Thoracic aorta (tissue), 2 donors: ENCODE measurements at regions not wholly inside any gene's neighbourhood (a gene's known extent, or its start where the extent isn't known, plus 50 kb on each side); places are given as distances from the start of the nearest gene placed in this dataset.

Experiments
- ATAC-seq: fragments of 150-250 bp; one replicate; pipeline ENCODE4 v1.8.0; 2017; ENCODE audit warnings: low read depth; ENCODE audit not compliant: insufficient number of reproducible peaks, low FRiP score
- DNase-seq: peaks from one replicate; pipeline ENCODE4 v3.0.0-alpha.2; 2020; ENCODE audit warnings: low spot score
- H3K27ac ChIP-seq, 2 donors: fragments of 200-600 bp; sonication (generic); 1 replicate in 1 of 2; 2 replicates in 1 of 2; pipeline ENCODE4 v1.5.1; 2016; ENCODE audit warnings: mild to moderate bottlenecking in 2 of 2, moderate library complexity in 2 of 2
- H3K27me3 ChIP-seq: fragments of 200-600 bp; sonication (generic); replicated peaks from 2 replicates; pipeline ENCODE4 v1.6.0; 2016; ENCODE audit warnings: mild to moderate bottlenecking; ENCODE audit not compliant: insufficient read depth
- H3K36me3 ChIP-seq: fragments of 200-600 bp; sonication (generic); one replicate; pipeline ENCODE4 v1.5.1; 2016
- H3K4me1 ChIP-seq, 2 donors: fragments of 200-600 bp; sonication (generic); 1 replicate in 1 of 2; 2 replicates in 1 of 2; pipeline versions ENCODE4 v1.5.1 to v1.6.0; 2016; ENCODE audit warnings: low read depth in 2 of 2, mild to moderate bottlenecking in 1 of 2; ENCODE audit not compliant: control insufficient read depth in 1 of 2
- H3K4me3 ChIP-seq: fragments of 200-600 bp; sonication (generic); 2 replicates; pipeline ENCODE4 v1.5.1; 2016; ENCODE audit warnings: mild to moderate bottlenecking
- H3K9me3 ChIP-seq: fragments of 200-600 bp; sonication (generic); 2 replicates; pipeline ENCODE4 v1.5.1; 2016
- TF ChIP-seq, protein P1 (sequence below): fragments of 200-600 bp; sonication (generic); IDR thresholded peaks from one replicate; pipeline ENCODE4 v1.5.1; 2019; ENCODE audit warnings: antibody characterized with exemption

DNA sequence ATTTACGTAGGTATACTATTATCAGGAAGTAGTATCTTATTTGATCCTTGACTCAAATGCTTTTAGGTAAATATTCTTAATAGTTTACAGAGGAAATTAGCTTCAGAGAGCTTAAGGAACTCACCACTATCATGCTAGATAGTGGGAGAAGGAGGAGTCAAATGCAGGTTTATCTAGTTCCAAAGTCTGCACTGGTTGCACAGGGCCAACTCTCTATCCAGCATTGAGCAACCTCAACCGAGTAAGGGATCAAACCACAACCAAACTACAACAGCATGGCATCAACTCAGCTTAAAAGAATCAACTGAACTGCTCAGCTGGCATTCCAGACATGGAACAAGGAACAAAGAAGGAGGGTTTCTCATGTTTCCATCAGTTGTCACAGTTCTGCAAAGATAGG lies 306.0 kb downstream of the MAF start:
- DNase-seq: no peak
- no peaks in the 10 kb centered on the region for H3K27me3 ChIP-seq
- TF ChIP-seq, protein P1, sequence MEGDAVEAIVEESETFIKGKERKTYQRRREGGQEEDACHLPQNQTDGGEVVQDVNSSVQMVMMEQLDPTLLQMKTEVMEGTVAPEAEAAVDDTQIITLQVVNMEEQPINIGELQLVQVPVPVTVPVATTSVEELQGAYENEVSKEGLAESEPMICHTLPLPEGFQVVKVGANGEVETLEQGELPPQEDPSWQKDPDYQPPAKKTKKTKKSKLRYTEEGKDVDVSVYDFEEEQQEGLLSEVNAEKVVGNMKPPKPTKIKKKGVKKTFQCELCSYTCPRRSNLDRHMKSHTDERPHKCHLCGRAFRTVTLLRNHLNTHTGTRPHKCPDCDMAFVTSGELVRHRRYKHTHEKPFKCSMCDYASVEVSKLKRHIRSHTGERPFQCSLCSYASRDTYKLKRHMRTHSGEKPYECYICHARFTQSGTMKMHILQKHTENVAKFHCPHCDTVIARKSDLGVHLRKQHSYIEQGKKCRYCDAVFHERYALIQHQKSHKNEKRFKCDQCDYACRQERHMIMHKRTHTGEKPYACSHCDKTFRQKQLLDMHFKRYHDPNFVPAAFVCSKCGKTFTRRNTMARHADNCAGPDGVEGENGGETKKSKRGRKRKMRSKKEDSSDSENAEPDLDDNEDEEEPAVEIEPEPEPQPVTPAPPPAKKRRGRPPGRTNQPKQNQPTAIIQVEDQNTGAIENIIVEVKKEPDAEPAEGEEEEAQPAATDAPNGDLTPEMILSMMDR: no peak
- H3K36me3 ChIP-seq: no peaks in the 10 kb centered on the region
- no peak overlapping the region for H3K4me3 ChIP-seq
- no peak overlapping the region for H3K27ac ChIP-seq
- H3K4me1 ChIP-seq: no peaks in the 10 kb centered on the region
- ATAC-seq: no peak
- H3K9me3 ChIP-seq: no peaks in the 10 kb centered on the region

DNA sequence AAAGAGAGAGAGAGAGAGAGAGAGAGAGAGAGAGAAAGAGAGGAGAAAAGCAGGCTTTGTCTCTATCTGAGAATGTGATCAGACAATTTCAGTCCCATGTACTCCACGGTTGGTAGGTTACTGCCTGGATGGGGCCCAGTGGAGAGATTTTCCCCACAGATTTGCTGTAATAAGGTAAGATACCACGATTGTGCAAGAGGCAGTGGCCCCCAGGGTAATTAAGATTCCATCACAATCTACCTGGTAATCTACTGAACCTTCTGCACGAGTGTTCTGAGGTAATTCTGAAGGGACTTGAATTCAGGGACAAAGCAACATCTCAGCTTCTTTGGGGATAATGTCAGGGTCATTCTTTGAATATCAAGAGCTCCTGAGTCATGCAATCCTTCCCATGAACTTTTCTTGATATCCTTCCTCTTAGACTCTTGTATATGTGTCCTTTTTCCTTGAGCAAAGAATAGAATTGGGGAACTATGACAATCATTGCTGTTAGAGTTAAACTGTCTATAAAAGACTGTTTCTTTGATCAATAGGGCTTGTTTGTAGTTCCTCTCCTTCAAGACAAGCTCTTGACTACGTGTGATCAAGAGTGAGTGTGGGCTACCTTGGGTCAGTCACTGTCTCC lies 306.6 kb downstream of the MAF start:
- no peaks in the 10 kb centered on the region for H3K27me3 ChIP-seq
- H3K36me3 ChIP-seq: no peaks in the 10 kb centered on the region
- no peak overlapping the region for H3K4me3 ChIP-seq
- H3K27ac ChIP-seq: no peak overlapping the region
- H3K4me1 ChIP-seq: no peaks in the 10 kb centered on the region
- H3K9me3 ChIP-seq: no peaks in the 10 kb centered on the region
- ATAC-seq: no peak
- DNase-seq: no peak
- TF ChIP-seq, protein P1: no peak

DNA sequence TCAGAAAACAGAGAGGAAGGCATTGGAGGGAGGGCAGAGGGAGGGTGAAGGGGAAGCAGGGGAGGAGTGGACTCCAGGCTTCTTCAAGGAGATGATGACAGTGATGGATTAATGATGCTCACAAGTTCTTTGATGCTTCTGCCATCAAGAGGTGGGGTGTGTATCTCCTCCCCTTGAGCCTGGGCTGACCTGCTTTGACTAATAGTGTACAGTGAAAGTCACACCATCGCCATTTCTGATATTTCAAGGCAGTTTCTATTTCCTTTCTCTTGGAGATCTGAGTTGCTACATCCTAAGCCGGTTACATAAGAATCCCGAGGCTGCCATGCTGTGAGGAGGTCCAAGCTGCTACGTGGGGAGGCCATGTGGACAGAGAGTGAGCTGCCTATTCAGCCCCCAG lies 312.5 kb downstream of the MAF start:
- Histone ChIP-seq H3K4me1 (peaks cover 0 to 9% of the 10 kb centered on the region in 2 donors), H3K9me3 (no peaks in the 10 kb centered on the region), H3K4me3 (no peak overlapping the region), H3K27me3 (no peaks in the 10 kb centered on the region), H3K36me3 (no peaks in the 10 kb centered on the region), H3K27ac (no peak overlapping the region)
- TF ChIP-seq, protein P1: no peak
- DNase-seq: no peak
- ATAC-seq: no peak

DNA sequence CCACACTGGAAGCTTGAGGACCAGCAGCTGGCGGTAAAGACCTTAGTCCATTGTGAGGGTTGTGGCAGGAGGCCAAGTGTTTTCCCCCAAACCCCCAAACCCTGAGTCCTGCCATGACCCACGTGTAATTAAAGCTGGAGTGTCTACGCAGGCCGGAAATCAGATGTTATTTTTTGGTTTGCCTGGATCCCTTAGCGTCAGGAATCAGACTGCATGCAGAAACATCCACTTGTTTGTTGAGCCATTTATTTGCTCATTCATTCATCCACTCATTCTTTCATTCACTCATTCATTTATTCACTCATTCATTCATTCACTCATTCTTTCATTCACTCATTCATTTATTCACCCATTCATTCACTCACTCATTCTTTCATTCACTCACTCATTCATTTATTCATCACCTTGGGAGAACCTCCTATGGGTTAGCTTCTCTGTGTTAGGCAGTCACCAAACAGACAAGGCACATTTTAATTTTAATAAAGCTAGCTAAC lies 313.1 kb downstream of the MAF start:
- TF ChIP-seq, protein P1: no peak
- Histone ChIP-seq H3K36me3 (no peaks in the 10 kb centered on the region), H3K4me3 (peak overlapping the region; percentile 61), H3K27ac (no peak overlapping the region), H3K9me3 (no peaks in the 10 kb centered on the region), H3K4me1 (peaks cover 0 to 9% of the 10 kb centered on the region in 2 donors), H3K27me3 (no peaks in the 10 kb centered on the region)
- no peak for DNase-seq
- no peak for ATAC-seq

DNA sequence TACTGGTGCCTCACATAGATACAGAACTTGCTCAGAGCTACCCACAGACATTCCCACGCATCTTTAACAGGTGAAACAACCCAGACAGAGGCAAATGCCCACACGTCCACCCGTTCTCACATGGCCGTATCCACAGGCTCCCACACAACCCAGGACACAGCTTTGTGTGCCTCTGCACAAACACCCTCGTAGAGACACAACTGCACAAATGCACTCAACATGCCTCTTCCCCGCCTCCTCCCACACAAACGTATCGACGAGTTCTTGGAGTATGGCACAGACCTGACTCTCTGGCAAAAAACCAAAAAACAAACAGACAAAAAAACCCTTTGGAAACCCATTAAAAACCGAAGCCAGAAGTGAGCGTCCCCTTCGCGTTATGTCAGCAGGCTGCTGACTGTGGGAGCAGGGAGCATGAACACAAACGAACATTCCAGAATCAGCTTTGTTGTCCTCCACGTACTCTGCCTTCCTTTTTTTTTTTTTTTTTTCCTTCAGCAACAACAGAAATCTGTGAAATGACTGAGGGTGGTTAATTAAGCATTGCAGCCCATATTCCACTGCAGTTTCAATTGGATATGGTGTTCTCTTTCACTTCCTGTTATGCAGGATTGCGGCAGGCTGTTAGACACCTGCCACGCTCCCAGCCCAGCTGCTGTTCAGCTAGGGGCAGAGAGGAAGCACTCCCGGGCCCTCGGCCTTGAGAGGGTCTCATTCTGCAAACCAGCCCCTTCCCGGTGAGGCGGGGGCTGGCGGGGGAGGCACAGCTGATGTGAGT lies 313.7 kb downstream of the MAF start:
- no peak overlapping the region for H3K27ac ChIP-seq
- peak overlapping the region; percentile 61 for H3K4me3 ChIP-seq
- H3K9me3 ChIP-seq: no peaks in the 10 kb centered on the region
- ATAC-seq: no peak
- H3K27me3 ChIP-seq: no peaks in the 10 kb centered on the region
- no peaks in the 10 kb centered on the region for H3K36me3 ChIP-seq
- H3K4me1 ChIP-seq: peaks cover 0 to 9% of the 10 kb centered on the region in 2 donors
- DNase-seq: no peak
- TF ChIP-seq, protein P1: no peak
